HEK293 (cell line): ENCODE measurements at regions not wholly inside any gene's neighbourhood (a gene's known extent, or its start where the extent isn't known, plus 50 kb on each side); places are given as distances from the start of the nearest gene placed in this dataset.

Experiments
- BCL11A ChIP-seq: fragments of 450-650 bp; formaldehyde crosslinking; IDR thresholded peaks from 2 replicates; pipeline ENCODE4 v1.5.1; 2016; ENCODE audit warnings: low read depth, missing biosample characterization, missing genetic modification characterization
- CTCF ChIP-seq: fragments of 450-650 bp; formaldehyde crosslinking; IDR thresholded peaks from 2 replicates; pipeline ENCODE4 v1.5.1; 2016; ENCODE audit warnings: missing biosample characterization, missing genetic modification characterization
- MZF1 ChIP-seq: fragments of 450-650 bp; formaldehyde crosslinking; IDR thresholded peaks from 2 replicates; pipeline ENCODE4 v1.5.1; 2017; ENCODE audit warnings: missing biosample characterization, missing genetic modification characterization, borderline replicate concordance
- REPIN1 ChIP-seq: fragments of 450-650 bp; formaldehyde crosslinking; IDR thresholded peaks from 2 replicates; pipeline ENCODE4 v1.5.1; 2017; ENCODE audit warnings: missing biosample characterization, missing genetic modification characterization, low read depth
- ZNF274 ChIP-seq, 2 experiments: fragments of 200-500 bp in 1 of 2; fragments of 450-650 bp in 1 of 2; sonication (Bioruptor generic) in 1 of 2; formaldehyde crosslinking in 1 of 2; IDR thresholded peaks; 2 replicates each; pipeline versions ENCODE4 v1.5.1 to v1.6.1; 2014 to 2016; ENCODE audit warnings: borderline replicate concordance in 1 of 2, inconsistent platforms in 1 of 2, low read length in 1 of 2, missing biosample characterization in 1 of 2, missing genetic modification characterization in 1 of 2
- ZNF292 ChIP-seq: fragments of 450-650 bp; formaldehyde crosslinking; IDR thresholded peaks from 2 replicates; pipeline ENCODE4 v1.5.1; 2016; ENCODE audit warnings: low read depth, missing biosample characterization, missing genetic modification characterization, borderline replicate concordance
- ZNF529 ChIP-seq: fragments of 450-650 bp; formaldehyde crosslinking; IDR thresholded peaks from 2 replicates; pipeline ENCODE4 v1.5.1; 2017; ENCODE audit warnings: missing genetic modification characterization, missing biosample characterization; ENCODE audit not compliant: insufficient replicate concordance

- TF ChIP-seq BCL11A (no peak), ZNF274 (IDR thresholded peaks at IDR 0.05; ENCODE audit: low read length) (no peak), ZNF274 (tag by site-specific recombination; IDR thresholded peaks at IDR 0.05; ENCODE audit: borderline replicate concordance) (no peak), ZNF529 (tag by site-specific recombination) (no peak), CTCF (tag by site-specific recombination) (no peak), ZNF292 (tag by site-specific recombination) (no peak), REPIN1 (no peak), MZF1 (tag by site-specific recombination) (no peak)
These were observed 170.9 kb upstream of the PPFIA2 start for GRCh38 chr12:81930037-81930436.
